Glomerular visceral epithelial cell (primary cell): ENCODE measurements at regions not wholly inside any gene's neighbourhood (a gene's known extent, or its start where the extent isn't known, plus 50 kb on each side); places are given as distances from the start of the nearest gene placed in this dataset.
"Not testable (repeated sequence)": the region's sequence is repeated elsewhere in the genome, so short reads cannot be mapped to it uniquely, and the experiment has no call there.

Experiments used
- DNase-seq: peaks from one replicate; pipeline ENCODE4 v3.0.0-alpha.2; 2016; ENCODE audit errors: extremely low spot score

DNA sequence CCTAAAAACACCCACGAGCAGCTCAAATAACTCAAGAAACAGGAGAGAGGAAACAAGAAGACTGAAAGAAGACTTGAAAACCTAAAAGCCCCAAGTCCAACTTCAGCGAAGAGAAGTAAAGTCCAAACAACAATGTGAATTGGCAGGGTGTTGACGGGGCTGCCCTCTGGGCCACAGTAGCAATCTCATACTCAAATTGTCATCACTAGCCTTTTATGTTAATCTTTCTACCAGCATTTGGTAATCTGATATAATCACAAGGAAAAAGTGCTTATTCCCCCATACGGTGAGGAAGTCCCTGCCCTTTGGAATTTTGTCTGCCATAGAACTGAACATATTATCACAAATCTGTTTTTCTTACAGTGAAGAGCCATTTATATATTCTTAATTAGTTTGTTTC is 51.5 kb upstream of the IFNE start:
- no peak for DNase-seq

GRCh38 chr9:21535396-21535795 is 53.3 kb upstream of the IFNE start:
- DNase-seq: no peak

- no peak for DNase-seq
Observed at GRCh38 chr9:21542787-21543186, 60.7 kb upstream of the IFNE start.

DNA sequence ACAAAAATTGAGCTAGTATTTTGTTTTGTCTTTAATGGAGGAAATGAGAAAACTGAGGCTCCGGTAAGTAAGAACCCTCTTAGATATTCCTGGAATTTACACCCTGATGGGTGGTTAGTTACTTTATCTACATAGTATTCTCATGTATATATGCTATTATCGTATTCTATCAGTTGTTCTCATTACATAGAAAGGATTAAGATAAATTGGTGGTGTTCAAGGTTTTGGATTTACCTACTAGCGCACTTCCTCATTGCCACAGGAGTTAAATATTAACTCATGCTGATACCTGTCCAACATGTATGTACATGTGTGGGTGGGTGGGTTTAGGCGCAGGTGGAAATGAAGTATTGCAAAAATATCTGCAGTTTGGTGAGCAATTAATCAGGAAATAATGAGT is 61.1 kb upstream of the IFNE start:
- DNase-seq: no peak

GRCh38 chr9:21543816-21544215 is 61.7 kb upstream of the IFNE start:
- DNase-seq: not testable (repeated sequence)

GRCh38 chr9:21546949-21547348 is 64.8 kb upstream of the IFNE start:
- no peak for DNase-seq

GRCh38 chr9:21549251-21549765 is 67.2 kb upstream of the IFNE start:
- DNase-seq: peak; percentile 86

DNA sequence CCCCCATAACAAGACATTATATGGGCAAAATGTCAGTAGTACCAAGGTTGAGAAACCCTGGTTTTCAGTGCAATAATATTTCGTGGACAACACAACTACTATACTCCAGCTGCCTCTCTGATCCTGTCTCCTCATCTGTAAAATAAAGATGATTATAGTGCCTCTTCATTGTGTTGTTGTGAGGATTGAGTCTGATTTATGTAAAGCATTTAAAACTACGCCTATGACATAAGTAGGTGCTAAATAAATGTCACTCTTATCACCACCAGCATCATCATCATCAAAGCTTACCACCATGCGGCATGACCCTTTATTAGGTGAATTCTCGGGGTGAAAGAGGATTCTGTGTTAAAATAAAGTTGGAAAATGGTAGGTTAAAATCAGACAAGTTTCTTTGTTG is 67.8 kb upstream of the IFNE start:
- no peak for DNase-seq

GRCh38 chr9:21550392-21550791 is 68.3 kb upstream of the IFNE start:
- no peak for DNase-seq

GRCh38 chr9:21551401-21551800 is 69.3 kb upstream of the IFNE start:
- DNase-seq: no peak

GRCh38 chr9:21552244-21553170 is 70.4 kb upstream of the IFNE start:
- DNase-seq: no peak

DNA sequence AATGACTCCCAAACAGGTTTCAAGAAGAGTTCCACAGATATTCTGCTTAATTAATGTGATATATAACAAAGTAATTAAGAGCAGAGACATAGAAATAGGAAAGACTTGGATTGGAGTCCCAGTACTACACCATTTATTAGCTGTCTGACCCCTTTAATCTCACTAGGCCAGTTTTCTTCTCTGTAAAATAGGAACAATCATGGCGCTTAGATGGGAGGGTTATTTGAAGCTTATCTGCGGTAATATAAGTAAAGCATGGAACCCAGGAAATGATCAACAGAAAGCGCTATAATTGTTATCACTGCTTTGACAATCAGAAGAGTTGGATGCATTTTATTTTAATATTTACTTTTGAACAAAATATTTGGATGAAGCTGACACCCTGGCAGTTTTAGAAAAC is 71.3 kb upstream of the IFNE start:
- no peak for DNase-seq

DNA sequence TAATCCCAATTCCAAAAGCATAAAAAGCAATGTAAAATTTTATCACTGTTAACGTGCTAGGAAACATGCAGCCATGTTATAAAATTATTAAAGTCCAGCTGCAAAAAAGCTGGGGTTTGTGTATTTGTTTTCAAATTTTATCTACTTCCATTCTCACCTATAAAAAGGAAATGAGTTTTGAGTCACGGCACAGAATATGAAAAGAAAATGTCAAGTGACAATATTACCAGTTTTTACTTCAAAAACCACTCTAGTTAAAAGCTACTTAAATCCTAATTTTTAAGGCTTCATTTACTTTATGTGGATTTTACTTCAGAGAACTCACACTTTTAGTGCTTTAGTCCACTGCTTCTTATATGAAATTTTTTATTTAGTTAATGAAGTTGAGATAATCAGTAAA is 72.7 kb upstream of the IFNE start:
- no peak for DNase-seq

DNA sequence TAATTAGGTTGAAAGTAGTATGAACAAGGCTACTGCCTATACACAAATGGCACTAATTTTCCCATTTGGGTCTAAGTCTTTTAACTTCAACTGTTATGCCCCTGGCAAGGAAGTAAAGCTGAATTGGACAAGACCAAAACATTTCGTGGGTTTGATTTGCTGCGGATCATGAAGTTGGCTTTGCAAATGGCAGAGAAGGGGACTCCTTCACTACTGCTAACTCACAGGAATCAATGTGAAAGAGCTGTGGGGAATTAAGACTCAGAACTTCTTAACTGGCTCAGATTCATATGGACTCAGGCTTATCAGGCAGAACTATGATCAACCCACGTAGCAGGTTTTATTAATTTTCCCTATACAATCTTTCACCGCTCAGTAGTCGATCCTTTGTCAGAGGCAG is 73.8 kb upstream of the IFNE start:
- no peak for DNase-seq

- DNase-seq: no peak
Observed at GRCh38 chr9:21556581-21557427, 74.7 kb upstream of the IFNE start.

DNA sequence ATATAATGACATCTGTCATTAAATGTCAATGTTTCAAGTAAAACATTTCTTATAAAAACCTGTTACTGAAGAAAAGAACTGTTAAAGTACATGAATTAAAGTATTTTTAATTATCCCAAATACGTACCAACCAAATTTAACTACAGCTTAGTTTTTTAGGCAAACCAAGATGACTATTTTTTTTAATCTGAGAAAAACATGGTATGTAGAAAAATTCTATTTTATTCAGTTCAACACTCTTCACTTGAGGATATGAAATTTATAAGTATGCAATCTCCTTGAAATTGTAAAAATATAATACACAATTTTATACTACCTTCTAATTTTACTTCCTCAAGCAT is 75.3 kb upstream of the IFNE start:
- no peak for DNase-seq

- DNase-seq: no peak
Observed at GRCh38 chr9:21558079-21558478, 76.0 kb upstream of the IFNE start.

DNA sequence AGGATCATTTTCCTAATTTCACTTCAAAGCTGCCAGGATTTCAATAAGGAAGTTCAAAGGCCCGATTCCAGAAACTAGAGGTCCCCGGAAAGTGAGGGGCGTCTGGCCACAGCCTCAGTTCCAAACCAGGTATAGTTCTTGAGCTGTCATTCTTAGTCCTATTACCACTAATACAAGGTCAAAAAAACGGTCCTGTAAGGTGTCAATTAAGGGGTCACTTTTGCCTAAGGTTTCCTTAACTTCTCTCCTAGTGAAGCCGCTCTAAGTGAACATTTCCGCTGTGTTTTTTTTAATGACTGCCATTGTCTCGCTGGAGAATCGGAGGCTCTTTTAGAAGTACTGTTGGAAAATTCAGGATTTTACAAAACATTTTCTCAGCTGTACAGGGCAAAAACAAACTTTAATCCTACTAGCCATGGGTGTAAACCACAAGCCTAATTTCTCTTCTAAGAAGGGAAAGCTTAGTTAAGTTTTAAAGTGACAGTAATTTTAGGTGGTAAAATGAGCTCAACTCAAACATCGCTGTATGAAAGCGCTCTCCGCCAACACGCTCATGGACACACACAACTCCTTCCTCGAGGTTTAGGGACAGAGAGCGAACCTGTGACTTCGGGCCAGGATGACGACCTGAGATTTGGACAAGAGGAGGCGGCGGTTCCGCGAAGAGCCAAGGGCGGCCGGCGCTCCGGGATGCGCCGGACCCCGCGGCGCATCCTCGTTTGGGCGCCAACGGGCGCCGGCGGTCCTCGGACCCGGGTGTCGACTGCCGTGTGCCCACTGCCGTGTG is 76.7 kb upstream of the IFNE start:
- peak; percentile 39 for DNase-seq

GRCh38 chr9:21559402-21560280 is 77.5 kb upstream of the IFNE start:
- peak; percentile 81 for DNase-seq

DNA sequence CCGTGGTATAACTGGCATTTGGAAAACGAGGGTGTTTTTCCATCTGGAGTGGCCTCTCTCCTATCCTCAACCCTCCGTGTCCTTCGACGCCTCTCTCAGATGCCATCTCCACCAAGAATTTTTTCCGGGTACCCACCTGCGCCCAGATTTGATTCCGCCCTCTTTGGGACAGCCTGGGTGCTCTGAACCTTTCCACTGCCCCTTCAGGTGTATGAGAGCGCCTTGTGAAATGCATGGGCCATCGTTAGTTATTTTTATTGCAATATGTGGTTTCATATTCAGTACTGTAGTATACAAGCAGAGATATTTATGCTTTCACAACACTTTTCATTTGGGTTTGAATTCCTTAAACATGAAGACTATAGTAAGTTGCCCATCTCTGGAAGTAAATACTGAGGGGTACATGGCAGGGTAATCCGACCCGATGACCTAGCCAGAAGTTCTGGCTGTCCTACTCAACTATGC is 78.2 kb upstream of the IFNE start:
- no peak for DNase-seq

- DNase-seq: no peak
Observed at GRCh38 chr9:21561502-21561901, 79.4 kb upstream of the IFNE start.
